ENCODE measurements at regions not wholly inside any gene's neighbourhood (a gene's known extent, or its start where the extent isn't known, plus 50 kb on each side); places are given as distances from the start of the nearest gene placed in this dataset.

DNA sequence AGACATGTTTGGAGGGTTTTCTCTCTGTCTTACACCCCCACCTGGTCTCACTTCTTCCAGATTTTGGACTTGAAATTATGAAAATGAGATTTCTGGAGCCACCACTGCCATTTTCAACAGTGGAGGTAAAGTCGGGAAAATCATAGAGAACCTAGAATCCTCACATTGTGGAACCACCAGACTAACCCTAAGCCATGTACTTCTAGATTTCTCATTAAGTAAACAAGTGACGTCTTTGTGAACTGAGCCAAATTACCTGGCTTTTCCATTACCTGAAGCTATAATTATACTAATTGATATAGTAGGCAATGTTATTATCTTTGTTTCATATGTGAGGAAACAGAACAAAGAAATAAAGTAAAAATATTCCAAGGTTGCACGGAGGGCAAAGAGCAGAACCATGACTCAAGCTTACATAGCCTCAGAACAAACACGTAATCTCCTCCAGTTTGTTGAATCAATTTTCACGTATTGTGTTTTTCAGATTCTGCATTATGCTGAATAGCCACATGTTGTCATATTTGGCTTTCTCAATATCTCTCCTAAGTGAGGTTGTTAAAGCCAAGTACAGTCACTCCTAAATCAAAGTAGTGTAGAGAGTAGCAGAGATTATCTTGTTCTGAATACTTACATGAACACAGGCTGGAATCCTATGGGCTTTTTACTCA, 101.3 kb upstream of the CMC1 start:
- TF ChIP-seq CTCF (IDR thresholded peaks at IDR 0.05) (no peak), POLR2A (IDR thresholded peaks at IDR 0.05) (no peak), POLR2AphosphoS5 (IDR thresholded peaks at IDR 0.05; ENCODE audit: insufficient read depth in 1 of 2, low read depth in 1 of 2) (no peak)
